ENCODE measurements at regions not wholly inside any gene's neighbourhood (a gene's known extent, or its start where the extent isn't known, plus 50 kb on each side); places are given as distances from the start of the nearest gene placed in this dataset.

GRCh38 chr16:35314298-35314697 is 1854.9 kb downstream of the TP53TG3F start:
- Histone ChIP-seq H3K9me3 (no peaks in the 10 kb centered on the region), H3K4me1 (no peaks in the 10 kb centered on the region), H3K27me3 (replicated peaks; ENCODE audit: control insufficient read depth, insufficient read depth, low read length) (no peaks in the 10 kb centered on the region), H3K36me3 (ENCODE audit: control insufficient read depth, insufficient read depth, low read length) (no peaks in the 10 kb centered on the region), H3K4me3 (ENCODE audit: low read depth, low read length) (no peak overlapping the region)
- no TSS peak for BruUV-seq (replicated peaks)
- Mint-ChIP-seq H3K4me3 (ENCODE audit: unreplicated experiment) (no peak overlapping the region), H3K4me1 (ENCODE audit: low read depth, unreplicated experiment) (no peaks in the 10 kb centered on the region), H3K36me3 (ENCODE audit: insufficient read depth, unreplicated experiment) (no peaks in the 10 kb centered on the region), H3K9me3 (ENCODE audit: unreplicated experiment) (no peaks in the 10 kb centered on the region), H3K27me3 (ENCODE audit: insufficient read depth, unreplicated experiment) (no peaks in the 10 kb centered on the region), H3K27ac (ENCODE audit: unreplicated experiment) (no peak overlapping the region)
- intact Hi-C loops (cut with micrococcal nuclease; ENCODE audit: unreplicated experiment): no loop called here
- ChIA-PET POLR2A (no interaction called here), CTCF (no interaction called here)
- no peak for TF ChIP-seq CTCF (IDR thresholded peaks at IDR 0.05; ENCODE audit: insufficient read depth in 1 of 2, low read depth in 1 of 2, low read length in 1 of 2, severe bottlenecking in 1 of 2, unreplicated experiment in 1 of 2)
- no peak for DNase-seq

GRCh38 chr16:35319536-35320192 is 1860.3 kb downstream of the TP53TG3F start:
- Histone ChIP-seq H3K36me3 (ENCODE audit: control insufficient read depth, insufficient read depth, low read length) (no peaks in the 10 kb centered on the region), H3K27me3 (replicated peaks; ENCODE audit: control insufficient read depth, insufficient read depth, low read length) (no peaks in the 10 kb centered on the region), H3K9me3 (no peaks in the 10 kb centered on the region), H3K4me3 (ENCODE audit: low read depth, low read length) (no peak overlapping the region), H3K4me1 (no peaks in the 10 kb centered on the region)
- POLR2A ChIA-PET: no interaction called here
- TF ChIP-seq CTCF (IDR thresholded peaks at IDR 0.05; ENCODE audit: insufficient read depth in 1 of 2, low read depth in 1 of 2, low read length in 1 of 2, severe bottlenecking in 1 of 2, unreplicated experiment in 1 of 2): no peak
- Mint-ChIP-seq H3K36me3 (ENCODE audit: insufficient read depth, unreplicated experiment) (no peaks in the 10 kb centered on the region), H3K27ac (ENCODE audit: unreplicated experiment) (no peak overlapping the region), H3K9me3 (ENCODE audit: unreplicated experiment) (no peaks in the 10 kb centered on the region), H3K4me3 (ENCODE audit: unreplicated experiment) (no peak overlapping the region), H3K4me1 (ENCODE audit: low read depth, unreplicated experiment) (no peaks in the 10 kb centered on the region), H3K27me3 (ENCODE audit: insufficient read depth, unreplicated experiment) (no peaks in the 10 kb centered on the region)
- CTCF ChIA-PET: no interaction called here
- intact Hi-C loops (cut with micrococcal nuclease; ENCODE audit: unreplicated experiment): loop anchor here (10.0 kb wide), 1 partner anchor 45 kb away; no protein-coding TSS in a partner anchor
- no peak for DNase-seq
- no TSS peak for BruUV-seq (replicated peaks)

DNA sequence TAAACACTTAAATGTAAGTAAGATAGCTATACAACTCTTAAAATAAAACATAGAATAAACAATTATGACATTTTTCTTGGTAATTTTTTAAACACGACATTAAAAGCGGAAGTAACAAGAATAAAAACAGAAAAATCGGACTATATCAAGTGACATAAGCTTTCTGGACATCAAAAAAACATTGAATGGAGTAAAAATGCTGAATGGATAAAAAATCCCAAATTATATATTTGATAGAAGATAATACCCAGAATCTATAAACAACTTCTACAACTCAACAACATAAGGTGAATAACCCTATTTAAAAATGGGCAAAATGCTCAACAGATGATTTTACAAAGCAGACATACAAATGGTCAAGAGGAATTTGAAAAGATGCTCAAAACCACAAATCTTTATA is 1866.5 kb downstream of the TP53TG3F start:
- intact Hi-C loops (cut with micrococcal nuclease; ENCODE audit: unreplicated experiment): loop anchor here (10.0 kb wide), 1 partner anchor 51 kb away; no protein-coding TSS in a partner anchor
- no peak for DNase-seq
- ChIA-PET POLR2A (no interaction called here), CTCF (no interaction called here)
- H3K4me3 ChIP-seq (ENCODE audit: low read depth, low read length): no peak overlapping the region
- H3K27me3 ChIP-seq (replicated peaks; ENCODE audit: control insufficient read depth, insufficient read depth, low read length): no peaks in the 10 kb centered on the region
- no peaks in the 10 kb centered on the region for H3K36me3 ChIP-seq (ENCODE audit: control insufficient read depth, insufficient read depth, low read length)
- no peaks in the 10 kb centered on the region for H3K9me3 Mint-ChIP-seq (ENCODE audit: unreplicated experiment)
- H3K4me3 Mint-ChIP-seq (ENCODE audit: unreplicated experiment): no peak overlapping the region
- no peaks in the 10 kb centered on the region for H3K9me3 ChIP-seq
- H3K36me3 Mint-ChIP-seq (ENCODE audit: insufficient read depth, unreplicated experiment): no peaks in the 10 kb centered on the region
- no peak for TF ChIP-seq CTCF (IDR thresholded peaks at IDR 0.05; ENCODE audit: insufficient read depth in 1 of 2, low read depth in 1 of 2, low read length in 1 of 2, severe bottlenecking in 1 of 2, unreplicated experiment in 1 of 2)
- H3K27ac Mint-ChIP-seq (ENCODE audit: unreplicated experiment): no peak overlapping the region
- no peaks in the 10 kb centered on the region for H3K4me1 Mint-ChIP-seq (ENCODE audit: low read depth, unreplicated experiment)
- no peaks in the 10 kb centered on the region for H3K4me1 ChIP-seq
- no TSS peak for BruUV-seq (replicated peaks)
- H3K27me3 Mint-ChIP-seq (ENCODE audit: insufficient read depth, unreplicated experiment): no peaks in the 10 kb centered on the region
